ENCODE measurements at regions not wholly inside any gene's neighbourhood (a gene's known extent, or its start where the extent isn't known, plus 50 kb on each side); places are given as distances from the start of the nearest gene placed in this dataset.

DNA sequence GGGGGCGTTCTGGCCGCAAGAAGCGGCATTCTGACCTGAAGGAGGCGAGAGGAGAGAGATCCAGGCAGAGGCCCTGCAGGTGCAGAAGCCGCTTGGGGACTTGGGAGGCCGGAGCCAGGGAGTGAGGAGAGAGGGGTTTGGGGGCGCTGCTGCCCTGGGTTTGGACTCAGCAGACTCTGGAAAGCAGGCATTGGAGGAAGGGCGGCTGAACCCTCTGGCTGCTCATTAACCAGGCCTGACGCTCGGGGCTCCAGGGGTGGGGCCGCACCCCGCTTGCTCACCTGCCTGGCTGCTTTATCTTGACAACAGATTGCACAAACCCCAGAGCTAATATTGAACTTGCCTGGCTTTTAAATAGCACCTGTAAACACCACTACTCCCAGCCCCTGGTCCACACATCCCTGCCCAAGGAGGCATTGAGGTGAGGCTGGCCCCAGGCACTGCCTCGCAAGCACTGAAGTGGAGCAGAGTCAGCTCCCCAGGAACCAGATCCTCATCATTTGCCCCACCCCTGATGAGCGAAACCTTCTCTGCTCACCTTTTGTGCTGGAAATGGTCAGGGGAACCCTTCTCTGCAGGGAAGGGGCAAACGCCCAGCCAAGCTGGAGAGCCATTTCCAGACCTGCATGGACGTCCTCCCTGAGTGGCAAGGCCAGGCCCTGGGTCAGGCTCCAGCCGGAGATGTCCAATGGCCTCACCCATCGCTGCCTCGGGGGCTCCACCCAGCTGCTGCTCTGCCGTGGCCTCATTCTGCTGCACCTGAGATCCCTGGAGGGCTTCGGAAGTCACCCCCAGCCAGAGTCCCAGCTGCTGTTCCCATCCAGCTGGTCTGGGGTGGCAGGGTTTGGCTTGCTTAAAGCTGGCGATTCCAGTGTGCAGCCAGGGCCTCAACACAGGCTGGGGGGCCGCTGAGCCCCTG is 190.2 kb upstream of the GSE1 start:
- TF ChIP-seq POLR2A (IDR thresholded peaks at IDR 0.05): no peak
- TF ChIP-seq, protein P1, sequence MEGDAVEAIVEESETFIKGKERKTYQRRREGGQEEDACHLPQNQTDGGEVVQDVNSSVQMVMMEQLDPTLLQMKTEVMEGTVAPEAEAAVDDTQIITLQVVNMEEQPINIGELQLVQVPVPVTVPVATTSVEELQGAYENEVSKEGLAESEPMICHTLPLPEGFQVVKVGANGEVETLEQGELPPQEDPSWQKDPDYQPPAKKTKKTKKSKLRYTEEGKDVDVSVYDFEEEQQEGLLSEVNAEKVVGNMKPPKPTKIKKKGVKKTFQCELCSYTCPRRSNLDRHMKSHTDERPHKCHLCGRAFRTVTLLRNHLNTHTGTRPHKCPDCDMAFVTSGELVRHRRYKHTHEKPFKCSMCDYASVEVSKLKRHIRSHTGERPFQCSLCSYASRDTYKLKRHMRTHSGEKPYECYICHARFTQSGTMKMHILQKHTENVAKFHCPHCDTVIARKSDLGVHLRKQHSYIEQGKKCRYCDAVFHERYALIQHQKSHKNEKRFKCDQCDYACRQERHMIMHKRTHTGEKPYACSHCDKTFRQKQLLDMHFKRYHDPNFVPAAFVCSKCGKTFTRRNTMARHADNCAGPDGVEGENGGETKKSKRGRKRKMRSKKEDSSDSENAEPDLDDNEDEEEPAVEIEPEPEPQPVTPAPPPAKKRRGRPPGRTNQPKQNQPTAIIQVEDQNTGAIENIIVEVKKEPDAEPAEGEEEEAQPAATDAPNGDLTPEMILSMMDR (IDR thresholded peaks at IDR 0.05): no peak

Data from uterus (tissue), 2 donors.